ENCODE measurements at regions not wholly inside any gene's neighbourhood (a gene's known extent, or its start where the extent isn't known, plus 50 kb on each side); places are given as distances from the start of the nearest gene placed in this dataset.

- no peak for DNase-seq
Measured at GRCh38 chr13:29654843-29655547, 59.5 kb upstream of the SLC7A1 start.

- DNase-seq = no peak
Measured at GRCh38 chr13:29654384-29654783, 58.9 kb upstream of the SLC7A1 start.

GRCh38 chr13:29648760-29649159, 53.3 kb upstream of the SLC7A1 start:
- no peak for DNase-seq

Data from GOT3 (cell line).